ENCODE measurements at regions not wholly inside any gene's neighbourhood (a gene's known extent, or its start where the extent isn't known, plus 50 kb on each side); places are given as distances from the start of the nearest gene placed in this dataset.

- no TSS peak for BruUV-seq (replicated peaks)
- DNase-seq (ENCODE audit: low read depth, low spot score) = no peak
- H3K36me3 ChIP-seq (ENCODE audit: control insufficient read depth in 2 of 2, insufficient read depth in 2 of 2, low read length in 1 of 2) = no peaks in the 10 kb centered on the region
- H3K27ac ChIP-seq (ENCODE audit: control insufficient read depth, insufficient read depth) = no peak overlapping the region
- no peak overlapping the region for H3K4me3 ChIP-seq
- in situ Hi-C loops (cut with MboI) = no loop called here
- H3K4me2 ChIP-seq (ENCODE audit: control insufficient read depth, insufficient read depth) = no peak overlapping the region
- no peak overlapping the region for H3K9ac ChIP-seq (ENCODE audit: control insufficient read depth, insufficient read depth, low read length)
- FAIRE-seq = no peak
- H2AFZ ChIP-seq (ENCODE audit: control insufficient read depth, low read depth, low read length) = no peak overlapping the region
- RAD21 ChIA-PET (ENCODE audit: unreplicated experiment) = interaction anchor here (0.7 kb wide), 1 partner anchor 893 kb away, joined by 3 read pairs; no protein-coding TSS in a partner anchor
- no peaks in the 10 kb centered on the region for H3K27me3 ChIP-seq (replicated peaks in 1 of 2; ENCODE audit: control insufficient read depth in 2 of 2, insufficient read depth in 2 of 2, low read length in 1 of 2)
- no peaks in the 10 kb centered on the region for H3K79me2 ChIP-seq (ENCODE audit: control insufficient read depth, insufficient read depth, low read length)
- H3K4me1 ChIP-seq (ENCODE audit: control insufficient read depth, insufficient read depth, low read length) = no peaks in the 10 kb centered on the region
- H4K20me1 ChIP-seq (ENCODE audit: control insufficient read depth, insufficient read depth) = no peaks in the 10 kb centered on the region
- intact Hi-C loops (cut with micrococcal nuclease; ENCODE audit: unreplicated experiment) = no loop called here
- SMC1A ChIA-PET (ENCODE audit: uncharacterized antibody, unreplicated experiment) = no interaction called here
- POLR2A ChIA-PET = no interaction called here
- ATAC-seq = no peak
- H3K9me3 ChIP-seq (replicated peaks; ENCODE audit: control insufficient read depth, insufficient read depth, low read length) = no peaks in the 10 kb centered on the region
- CTCF ChIA-PET = no interaction called here
- TF ChIP-seq ZSCAN29 (IDR thresholded peaks at IDR 0.05) (no peak), RCOR1 (conservative IDR thresholded peaks at IDR 0.05; ENCODE audit: low read depth, low read length) (no peak), NBN (IDR thresholded peaks at IDR 0.05) (no peak)
Observed at GRCh38 chr11:81342966-81343365, 1390.7 kb downstream of the FAM181B start.

GRCh38 chr11:81340225-81340624, 1393.4 kb downstream of the FAM181B start:
- no peaks in the 10 kb centered on the region for H3K9me3 ChIP-seq (replicated peaks; ENCODE audit: control insufficient read depth, insufficient read depth, low read length)
- no peaks in the 10 kb centered on the region for H4K20me1 ChIP-seq (ENCODE audit: control insufficient read depth, insufficient read depth)
- 17% methylated on average over 1 of the region's 1 CpG for WGBS (ENCODE audit: insufficient coverage, insufficient replicate concordance, low lambda C conversion rate, missing lambda C conversion rate)
- H2AFZ ChIP-seq (ENCODE audit: control insufficient read depth, low read depth, low read length) = no peak overlapping the region
- H3K4me2 ChIP-seq (ENCODE audit: control insufficient read depth, insufficient read depth) = no peak overlapping the region
- H3K27me3 ChIP-seq (replicated peaks in 1 of 2; ENCODE audit: control insufficient read depth in 2 of 2, insufficient read depth in 2 of 2, low read length in 1 of 2) = no peaks in the 10 kb centered on the region
- no peaks in the 10 kb centered on the region for H3K4me1 ChIP-seq (ENCODE audit: control insufficient read depth, insufficient read depth, low read length)
- POLR2A ChIA-PET = no interaction called here
- FAIRE-seq (no peak), DNase-seq (ENCODE audit: low read depth, low spot score) (no peak), ATAC-seq (no peak)
- in situ Hi-C loops (cut with MboI) (no loop called here), intact Hi-C loops (cut with micrococcal nuclease; ENCODE audit: unreplicated experiment) (no loop called here)
- CTCF ChIA-PET = no interaction called here
- H3K27ac ChIP-seq (ENCODE audit: control insufficient read depth, insufficient read depth) = no peak overlapping the region
- RAD21 ChIA-PET (ENCODE audit: unreplicated experiment) = no interaction called here
- H3K79me2 ChIP-seq (ENCODE audit: control insufficient read depth, insufficient read depth, low read length) = no peaks in the 10 kb centered on the region
- no TSS peak for BruUV-seq (replicated peaks)
- H3K36me3 ChIP-seq (ENCODE audit: control insufficient read depth in 2 of 2, insufficient read depth in 2 of 2, low read length in 1 of 2) = no peaks in the 10 kb centered on the region
- SMC1A ChIA-PET (ENCODE audit: uncharacterized antibody, unreplicated experiment) = no interaction called here
- no peak overlapping the region for H3K9ac ChIP-seq (ENCODE audit: control insufficient read depth, insufficient read depth, low read length)
- no peak overlapping the region for H3K4me3 ChIP-seq
- TF ChIP-seq POLR2A (IDR thresholded peaks at IDR 0.05; ENCODE audit: low read depth, low read length) = no peak
- TF ChIP-seq EZH2 (IDR thresholded peaks at IDR 0.05; ENCODE audit: borderline replicate concordance, control insufficient read depth, low read depth, low read length) = no peak
- no peak for TF ChIP-seq SMC3 (IDR thresholded peaks at IDR 0.05; ENCODE audit: borderline replicate concordance, low read length)
- no peak for TF ChIP-seq IRF5 (IDR thresholded peaks at IDR 0.05; ENCODE audit: borderline replicate concordance)
- no peak for TF ChIP-seq CHD2 (IDR thresholded peaks at IDR 0.05; ENCODE audit: borderline replicate concordance, low read depth, low read length)
- TF ChIP-seq MYC (IDR thresholded peaks at IDR 0.05; ENCODE audit: insufficient read depth, insufficient read length, insufficient replicate concordance, low read length, severe bottlenecking) = no peak
- TF ChIP-seq POLR2AphosphoS5 (IDR thresholded peaks at IDR 0.05; ENCODE audit: low read length) = no peak
- TF ChIP-seq NFXL1 (IDR thresholded peaks at IDR 0.05; ENCODE audit: borderline replicate concordance) = no peak
- no peak for TF ChIP-seq WRNIP1 (IDR thresholded peaks at IDR 0.05; ENCODE audit: borderline replicate concordance, low read depth, low read length)
- no peak for TF ChIP-seq TARDBP (IDR thresholded peaks at IDR 0.05; ENCODE audit: borderline replicate concordance)
- no peak for TF ChIP-seq USF2 (IDR thresholded peaks at IDR 0.05; ENCODE audit: borderline replicate concordance, low read depth, low read length)
- TF ChIP-seq ZNF207 (IDR thresholded peaks at IDR 0.05; ENCODE audit: borderline replicate concordance) = no peak
- no peak for TF ChIP-seq RELB (IDR thresholded peaks at IDR 0.05; ENCODE audit: low read depth)
- TF ChIP-seq ZNF274 (IDR thresholded peaks at IDR 0.05; ENCODE audit: insufficient read depth, insufficient read length) = no peak
- TF ChIP-seq SMARCA5 (IDR thresholded peaks at IDR 0.05) = no peak
